Fibroblast of lung (primary cell): ENCODE measurements at regions not wholly inside any gene's neighbourhood (a gene's known extent, or its start where the extent isn't known, plus 50 kb on each side); places are given as distances from the start of the nearest gene placed in this dataset.

Source experiments
- DNase-seq, 2 donors: peaks; one replicate each; pipeline versions ENCODE4 v3.0.0 to v3.0.0-alpha.2; 2010; ENCODE audit warnings: low read depth in 2 of 2
- H2AFZ ChIP-seq: 2 replicates; pipeline ENCODE4 v1.5.1; 2012; ENCODE audit warnings: low read length, control low read depth, inconsistent platforms
- H3K27ac ChIP-seq: 2 replicates; pipeline ENCODE4 v1.5.1; 2011; ENCODE audit warnings: low read length, control low read depth; ENCODE audit not compliant: insufficient read depth
- H3K27me3 ChIP-seq: 2 replicates; pipeline ENCODE4 v1.5.1; 2011; ENCODE audit warnings: mild to moderate bottlenecking, low read length; ENCODE audit not compliant: control insufficient read depth, insufficient read depth
- H3K36me3 ChIP-seq: 2 replicates; pipeline ENCODE4 v1.5.1; 2011; ENCODE audit warnings: low read length; ENCODE audit not compliant: control insufficient read depth, insufficient read depth
- H3K4me1 ChIP-seq: 2 replicates; pipeline ENCODE4 v1.5.1; 2011; ENCODE audit warnings: low read length; ENCODE audit not compliant: control insufficient read depth, insufficient read depth; ENCODE audit errors: extremely low read depth
- H3K4me2 ChIP-seq: 2 replicates; pipeline ENCODE4 v1.5.1; 2011; ENCODE audit warnings: low read length, control low read depth; ENCODE audit not compliant: insufficient read depth; ENCODE audit errors: extremely low read depth
- H3K4me3 ChIP-seq, 4 experiments: fragments of 200-600 bp in 1 of 4; sonication (generic) in 1 of 4; replicated peaks in 1 of 4; 2 replicates each; pipeline ENCODE4 v1.5.1; 2011 to 2016; ENCODE audit warnings: low read length in 4 of 4, low read depth in 3 of 4, mild to moderate bottlenecking in 3 of 4, control low read depth in 2 of 4, inconsistent platforms in 1 of 4, mixed read lengths in 1 of 4; ENCODE audit not compliant: insufficient read depth in 1 of 4; ENCODE audit errors: control extremely low read depth in 1 of 4
- H3K79me2 ChIP-seq: 2 replicates; pipeline ENCODE4 v1.5.1; 2012; ENCODE audit warnings: mild to moderate bottlenecking, low read length, inconsistent platforms; ENCODE audit not compliant: control insufficient read depth, insufficient read depth
- H3K9ac ChIP-seq: 2 replicates; pipeline ENCODE4 v1.5.1; 2011; ENCODE audit warnings: mild to moderate bottlenecking, low read length, control low read depth; ENCODE audit not compliant: insufficient read depth
- H3K9me3 ChIP-seq: 2 replicates; pipeline ENCODE4 v1.5.1; 2012; ENCODE audit warnings: low read depth, low read length; ENCODE audit not compliant: control insufficient read depth, insufficient read depth
- H4K20me1 ChIP-seq: 2 replicates; pipeline ENCODE4 v1.5.1; 2011; ENCODE audit warnings: low read length; ENCODE audit not compliant: control insufficient read depth, insufficient read depth; ENCODE audit errors: extremely low read depth
- EZH2 ChIP-seq: IDR thresholded peaks from 2 replicates; pipeline ENCODE4 v1.5.1; 2012; ENCODE audit warnings: low read length, control low read depth, mild to moderate bottlenecking; ENCODE audit errors: missing control alignments
- TF ChIP-seq, protein P1 (sequence below), 2 donors: IDR thresholded peaks in 1 of 2; conservative IDR thresholded peaks in 1 of 2; 1 replicate in 1 of 2; 2 replicates in 1 of 2; pipeline ENCODE4 v1.5.1; 2011 to 2012; ENCODE audit warnings: low read length in 2 of 2, control low read depth in 1 of 2, inconsistent platforms in 1 of 2, low read depth in 1 of 2, mild to moderate bottlenecking in 1 of 2

DNA sequence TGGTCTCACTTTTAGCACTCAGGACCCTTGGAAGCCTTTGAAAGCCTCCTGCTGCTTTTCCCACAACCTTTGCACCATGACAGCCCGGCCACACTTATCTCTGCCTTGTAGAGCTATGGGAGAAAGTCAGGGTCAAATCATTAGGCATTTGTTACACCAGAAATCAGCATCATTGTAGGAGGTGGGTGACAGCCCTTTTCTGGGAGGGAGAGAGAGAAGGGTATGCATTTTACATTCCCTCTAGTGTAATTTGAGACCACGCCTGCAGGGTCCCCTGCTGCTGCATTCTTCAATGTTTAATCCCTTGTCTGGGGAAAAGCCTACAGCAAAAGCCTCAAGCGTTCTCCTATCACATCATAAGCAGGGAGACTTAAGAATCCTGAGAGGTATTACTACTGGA is 766.8 kb upstream of the FAM98A start:
- Histone ChIP-seq H3K4me1 (no peaks in the 10 kb centered on the region), H3K36me3 (no peaks in the 10 kb centered on the region), H2AFZ (no peak overlapping the region), H3K27me3 (no peaks in the 10 kb centered on the region), H3K9ac (no peak overlapping the region), H3K27ac (no peak overlapping the region), H3K4me3 (no peak overlapping the region), H3K79me2 (no peaks in the 10 kb centered on the region), H3K4me2 (no peak overlapping the region), H3K9me3 (no peaks in the 10 kb centered on the region), H4K20me1 (no peaks in the 10 kb centered on the region)
- TF ChIP-seq, protein P1, sequence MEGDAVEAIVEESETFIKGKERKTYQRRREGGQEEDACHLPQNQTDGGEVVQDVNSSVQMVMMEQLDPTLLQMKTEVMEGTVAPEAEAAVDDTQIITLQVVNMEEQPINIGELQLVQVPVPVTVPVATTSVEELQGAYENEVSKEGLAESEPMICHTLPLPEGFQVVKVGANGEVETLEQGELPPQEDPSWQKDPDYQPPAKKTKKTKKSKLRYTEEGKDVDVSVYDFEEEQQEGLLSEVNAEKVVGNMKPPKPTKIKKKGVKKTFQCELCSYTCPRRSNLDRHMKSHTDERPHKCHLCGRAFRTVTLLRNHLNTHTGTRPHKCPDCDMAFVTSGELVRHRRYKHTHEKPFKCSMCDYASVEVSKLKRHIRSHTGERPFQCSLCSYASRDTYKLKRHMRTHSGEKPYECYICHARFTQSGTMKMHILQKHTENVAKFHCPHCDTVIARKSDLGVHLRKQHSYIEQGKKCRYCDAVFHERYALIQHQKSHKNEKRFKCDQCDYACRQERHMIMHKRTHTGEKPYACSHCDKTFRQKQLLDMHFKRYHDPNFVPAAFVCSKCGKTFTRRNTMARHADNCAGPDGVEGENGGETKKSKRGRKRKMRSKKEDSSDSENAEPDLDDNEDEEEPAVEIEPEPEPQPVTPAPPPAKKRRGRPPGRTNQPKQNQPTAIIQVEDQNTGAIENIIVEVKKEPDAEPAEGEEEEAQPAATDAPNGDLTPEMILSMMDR (conservative IDR thresholded peaks at IDR 0.05 in 1 of 2, IDR thresholded peaks at IDR 0.05 in 1 of 2; ENCODE audit: low read depth in 1 of 2, low read length in 2 of 2), result no peak
- TF ChIP-seq EZH2, result no peak
- DNase-seq, result no peak

DNA sequence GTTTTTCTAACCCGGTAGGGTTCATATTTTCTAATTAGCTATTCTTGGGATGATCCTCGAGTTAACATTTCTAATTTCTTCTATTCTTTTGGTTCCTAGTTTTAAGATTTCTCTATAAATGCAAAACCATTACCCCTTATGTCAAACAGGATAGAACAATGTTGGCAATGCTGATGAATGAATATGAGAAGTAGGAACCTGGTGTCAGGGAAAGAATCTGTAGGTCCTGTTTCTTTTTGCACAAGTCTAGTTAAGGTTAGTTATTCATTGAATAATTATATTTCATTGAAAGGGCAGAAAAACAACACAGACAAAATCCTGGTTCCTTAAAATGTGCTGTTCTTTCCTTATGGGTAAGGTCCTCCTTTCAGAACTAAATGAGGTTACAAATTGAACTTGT is 766.4 kb upstream of the FAM98A start:
- Histone ChIP-seq H3K27me3 (no peaks in the 10 kb centered on the region), H2AFZ (no peak overlapping the region), H3K4me3 (no peak overlapping the region), H3K4me2 (no peak overlapping the region), H3K4me1 (no peaks in the 10 kb centered on the region), H3K36me3 (no peaks in the 10 kb centered on the region), H3K79me2 (no peaks in the 10 kb centered on the region), H3K9me3 (no peaks in the 10 kb centered on the region), H3K9ac (no peak overlapping the region), H3K27ac (no peak overlapping the region), H4K20me1 (no peaks in the 10 kb centered on the region)
- no peak for TF ChIP-seq EZH2
- TF ChIP-seq, protein P1 (conservative IDR thresholded peaks at IDR 0.05 in 1 of 2, IDR thresholded peaks at IDR 0.05 in 1 of 2; ENCODE audit: low read depth in 1 of 2, low read length in 2 of 2), result no peak
- DNase-seq, result no peak

DNA sequence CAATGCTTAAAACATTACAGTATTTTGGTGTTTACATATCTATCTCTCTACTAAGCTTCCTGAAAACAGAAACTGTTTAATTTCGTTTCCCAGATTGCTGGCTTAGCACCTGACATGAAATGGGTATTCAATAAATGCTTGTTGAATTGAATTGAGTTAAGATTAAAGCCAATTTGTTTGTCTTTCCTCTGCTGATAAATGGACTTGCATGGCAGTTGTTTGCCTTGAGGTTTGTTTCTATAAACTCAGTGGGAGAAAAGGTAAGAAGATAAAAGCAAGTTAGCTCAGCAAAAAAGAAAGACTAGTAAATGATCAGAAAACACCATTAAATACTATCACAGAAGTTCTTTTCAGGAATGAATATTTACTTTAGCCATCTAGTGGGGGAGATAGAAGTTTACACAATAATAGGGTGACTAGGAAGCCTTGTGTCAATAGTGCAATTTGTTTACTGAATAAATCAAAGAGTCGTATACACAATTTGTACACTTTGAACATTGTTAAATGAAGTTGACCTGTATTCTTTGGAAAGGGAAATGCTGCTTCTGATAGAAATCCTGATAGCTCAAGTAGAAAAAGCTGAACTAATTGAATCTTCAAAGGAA is 754.5 kb upstream of the FAM98A start:
- no peak overlapping the region for H3K4me2 ChIP-seq
- H3K79me2 ChIP-seq, result no peaks in the 10 kb centered on the region
- no peak overlapping the region for H2AFZ ChIP-seq
- TF ChIP-seq, protein P1 (conservative IDR thresholded peaks at IDR 0.05 in 1 of 2, IDR thresholded peaks at IDR 0.05 in 1 of 2; ENCODE audit: low read depth in 1 of 2, low read length in 2 of 2), result no peak
- no peak for TF ChIP-seq EZH2
- no peak overlapping the region for H3K27ac ChIP-seq
- H3K9me3 ChIP-seq, result no peaks in the 10 kb centered on the region
- H3K36me3 ChIP-seq, result no peaks in the 10 kb centered on the region
- H4K20me1 ChIP-seq, result no peaks in the 10 kb centered on the region
- H3K4me1 ChIP-seq, result no peaks in the 10 kb centered on the region
- no peak overlapping the region for H3K9ac ChIP-seq
- H3K27me3 ChIP-seq, result no peaks in the 10 kb centered on the region
- no peak for DNase-seq
- no peak overlapping the region for H3K4me3 ChIP-seq
